SK-N-SH (cell line): ENCODE measurements at regions not wholly inside any gene's neighbourhood (a gene's known extent, or its start where the extent isn't known, plus 50 kb on each side); places are given as distances from the start of the nearest gene placed in this dataset.

Experiments
- ELF1 ChIP-seq: IDR thresholded peaks from 2 replicates; pipeline ENCODE4 v1.4.0; 2012
- EZH2phosphoT487 ChIP-seq: fragments of 200-600 bp; sonication (generic); IDR thresholded peaks from 2 replicates; pipeline ENCODE4 v1.6.1; 2017; ENCODE audit warnings: low read depth, mixed run types, mild to moderate bottlenecking, antibody characterized with exemption, moderate library complexity, borderline replicate concordance
- GATA2 ChIP-seq: sonication (generic); formaldehyde crosslinking; IDR thresholded peaks from 2 replicates; pipeline ENCODE4 v1.5.0; 2020; ENCODE audit warnings: mild to moderate bottlenecking, missing genetic modification reagents
- POLR2AphosphoS5 ChIP-seq: IDR thresholded peaks from 2 replicates; pipeline ENCODE4 v1.6.1; 2012; ENCODE audit warnings: low read depth, low read length
- RAD21 ChIP-seq: IDR thresholded peaks from 2 replicates; pipeline ENCODE4 v1.6.1; 2012; ENCODE audit warnings: mild to moderate bottlenecking, low read length
- RFX5 ChIP-seq: IDR thresholded peaks from 2 replicates; pipeline ENCODE4 v1.6.1; 2012; ENCODE audit warnings: mild to moderate bottlenecking, improper control_type of control experiment, low read length
- TAF1 ChIP-seq: IDR thresholded peaks from 2 replicates; pipeline ENCODE4 v1.6.1; 2012; ENCODE audit warnings: low read depth, mild to moderate bottlenecking, low read length, moderate library complexity, borderline replicate concordance
- TF ChIP-seq, protein P1 (sequence below): fragments of 200-600 bp; sonication (generic); IDR thresholded peaks from 2 replicates; pipeline ENCODE4 v1.6.1; 2017; ENCODE audit warnings: antibody characterized with exemption, mild to moderate bottlenecking, moderate library complexity

GRCh38 chr16:9549487-9549886, 458.0 kb downstream of the HAPSTR1 start:
- TF ChIP-seq, protein P1, sequence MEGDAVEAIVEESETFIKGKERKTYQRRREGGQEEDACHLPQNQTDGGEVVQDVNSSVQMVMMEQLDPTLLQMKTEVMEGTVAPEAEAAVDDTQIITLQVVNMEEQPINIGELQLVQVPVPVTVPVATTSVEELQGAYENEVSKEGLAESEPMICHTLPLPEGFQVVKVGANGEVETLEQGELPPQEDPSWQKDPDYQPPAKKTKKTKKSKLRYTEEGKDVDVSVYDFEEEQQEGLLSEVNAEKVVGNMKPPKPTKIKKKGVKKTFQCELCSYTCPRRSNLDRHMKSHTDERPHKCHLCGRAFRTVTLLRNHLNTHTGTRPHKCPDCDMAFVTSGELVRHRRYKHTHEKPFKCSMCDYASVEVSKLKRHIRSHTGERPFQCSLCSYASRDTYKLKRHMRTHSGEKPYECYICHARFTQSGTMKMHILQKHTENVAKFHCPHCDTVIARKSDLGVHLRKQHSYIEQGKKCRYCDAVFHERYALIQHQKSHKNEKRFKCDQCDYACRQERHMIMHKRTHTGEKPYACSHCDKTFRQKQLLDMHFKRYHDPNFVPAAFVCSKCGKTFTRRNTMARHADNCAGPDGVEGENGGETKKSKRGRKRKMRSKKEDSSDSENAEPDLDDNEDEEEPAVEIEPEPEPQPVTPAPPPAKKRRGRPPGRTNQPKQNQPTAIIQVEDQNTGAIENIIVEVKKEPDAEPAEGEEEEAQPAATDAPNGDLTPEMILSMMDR, result no peak
- TF ChIP-seq TAF1 (no peak), GATA2 (CRISPR knock-in tag) (no peak), EZH2phosphoT487 (no peak), POLR2AphosphoS5 (no peak), RAD21 (no peak), ELF1 (no peak), RFX5 (no peak)
